ENCODE measurements at regions not wholly inside any gene's neighbourhood (a gene's known extent, or its start where the extent isn't known, plus 50 kb on each side); places are given as distances from the start of the nearest gene placed in this dataset.

- no CpG with 5 or more reads among the region's 3 CpGs for WGBS, 2 experiments (ENCODE audit: extremely low coverage in 2 of 2, insufficient read length in 1 of 2)
- Histone ChIP-seq H2BK120ac (ENCODE audit: low read depth, low read length) (no peak overlapping the region), H3K4me2 (ENCODE audit: low read depth, low read length) (no peak overlapping the region; the same call in 1 of the 2 replicates), H2AFZ (replicated peaks; ENCODE audit: low read length, poor library complexity) (no peak overlapping the region), H2BK15ac (ENCODE audit: low read depth, low read length) (no peak overlapping the region), H3K27ac (ENCODE audit: insufficient read depth, low read length) (no peak overlapping the region), H3K4me3 (ENCODE audit: insufficient read depth, low read depth, low read length) (no peak overlapping the region), H3K27me3 (ENCODE audit: control insufficient read depth, insufficient read depth, low read length) (no peaks in the 10 kb centered on the region), H3K23ac (ENCODE audit: low read depth, low read length) (no peak overlapping the region), H2AK9ac (replicated peaks; ENCODE audit: low read depth, low read length, poor library complexity) (no peak overlapping the region), H3K79me1 (ENCODE audit: low read depth in 1 of 2, low read length in 2 of 2) (no peaks in the 10 kb centered on the region), H3K14ac (replicated peaks; ENCODE audit: low read depth, low read length) (no peak overlapping the region), H4K20me1 (ENCODE audit: insufficient read depth, low read length) (no peaks in the 10 kb centered on the region), H3K9me1 (ENCODE audit: insufficient read depth, low read length) (no peaks in the 10 kb centered on the region), H3K4ac (ENCODE audit: low read depth, low read length) (no peak overlapping the region), H2BK20ac (ENCODE audit: low read depth, low read length) (no peak overlapping the region), H3K4me1 (ENCODE audit: control insufficient read depth, insufficient read depth, low read length) (no peaks in the 10 kb centered on the region; the same call in 1 of the 2 replicates), H3K56ac (ENCODE audit: extremely low read depth, insufficient read depth, low read length) (no peak overlapping the region), H3K9ac (ENCODE audit: low read depth, low read length) (no peak overlapping the region), H4K5ac (ENCODE audit: low read depth, low read length) (no peak overlapping the region), H4K91ac (ENCODE audit: insufficient read depth, low read depth, low read length) (no peak overlapping the region), H3K9me3 (ENCODE audit: control insufficient read depth, insufficient read depth, low read length) (no peaks in the 10 kb centered on the region), H3K36me3 (ENCODE audit: control insufficient read depth, insufficient read depth, low read length) (no peaks in the 10 kb centered on the region), H2AK5ac (ENCODE audit: low read depth, low read length) (no peak overlapping the region), H4K8ac (ENCODE audit: low read depth in 2 of 2, low read length in 2 of 2) (no peak overlapping the region), H2BK5ac (ENCODE audit: low read depth, low read length, poor library complexity, severe bottlenecking) (no peak overlapping the region), H3K18ac (ENCODE audit: low read depth, low read length) (no peak overlapping the region)
- in situ Hi-C loops (cut with MboI; ENCODE audit: low sequenced_read_pairs) = no loop called here
- dilution Hi-C loops (cut with HindIII; ENCODE audit: low sequenced_read_pairs, unreplicated experiment) = no loop called here
- POLR2A ChIA-PET (ENCODE audit: unreplicated experiment) = no interaction called here
- CTCF ChIA-PET = no interaction called here
- TF ChIP-seq CHD1 (IDR thresholded peaks at IDR 0.05; ENCODE audit: low read depth, low read length) = no peak
- ATAC-seq (ENCODE audit: low read depth) (no peak), DNase-seq (peak; percentile 36)
- BruUV-seq (replicated peaks) = no TSS peak
- intact Hi-C loops (cut with micrococcal nuclease) = no loop called here
These were observed 283.9 kb upstream of the AGA start for GRCh38 chr4:177726111-177726510.

Measured in IMR-90 (cell line).